Breast epithelium (tissue), 4 donors: ENCODE measurements at regions not wholly inside any gene's neighbourhood (a gene's known extent, or its start where the extent isn't known, plus 50 kb on each side); places are given as distances from the start of the nearest gene placed in this dataset.

Experiments
- DNase-seq, 2 donors: peaks; one replicate each; pipeline ENCODE4 v3.0.0-alpha.2; 2019; ENCODE audit warnings: low spot score in 2 of 2
- H3K27ac ChIP-seq, 2 donors: fragments of 200-600 bp; sonication (generic) in 1 of 2; one replicate each; pipeline ENCODE4 v1.5.1; 2016 to 2019; ENCODE audit warnings: mild to moderate bottlenecking in 1 of 2
- H3K27me3 ChIP-seq, 2 donors: fragments of 200-600 bp; sonication (generic) in 1 of 2; one replicate each; pipeline versions ENCODE4 v1.5.1 to v1.6.0; 2017 to 2019; ENCODE audit warnings: control low read depth in 1 of 2, mild to moderate bottlenecking in 1 of 2
- H3K36me3 ChIP-seq: fragments of 200-600 bp; one replicate; pipeline ENCODE4 v1.5.1; 2019
- H3K4me1 ChIP-seq, 2 donors: fragments of 200-600 bp; sonication (generic); one replicate each; pipeline ENCODE4 v1.5.1; 2016 to 2019; ENCODE audit warnings: control low read depth in 1 of 2
- H3K4me3 ChIP-seq, 3 donors: fragments of 200-600 bp; sonication (generic); 1 replicate in 2 of 3; 2 replicates in 1 of 3; pipeline ENCODE4 v1.5.1; 2016 to 2019; ENCODE audit warnings: mild to moderate bottlenecking in 3 of 3, moderate library complexity in 2 of 3
- H3K9me3 ChIP-seq, 2 donors: fragments of 200-600 bp; sonication (generic) in 1 of 2; one replicate each; pipeline ENCODE4 v1.5.1; 2016 to 2019; ENCODE audit warnings: control low read depth in 1 of 2
- POLR2A ChIP-seq: fragments of 450-650 bp; IDR thresholded peaks from one replicate; pipeline ENCODE4 v1.6.1; 2016; ENCODE audit warnings: antibody characterized with exemption, mild to moderate bottlenecking, moderate library complexity
- POLR2AphosphoS5 ChIP-seq, 3 donors: sonication (generic); formaldehyde crosslinking; IDR thresholded peaks; one replicate each; pipeline ENCODE4 v1.6.1; 2017; ENCODE audit warnings: antibody characterized with exemption in 3 of 3
- intact Hi-C: fragments of 100-400 bp; cut with DNase I; formaldehyde crosslinking; loops from one replicate; pipeline ENCODE4 v1.15.1; 2023; ENCODE audit warnings: low total_unique reads
- TF ChIP-seq, protein P1 (sequence below), 3 donors: fragments of 450-650 bp; IDR thresholded peaks; one replicate each; pipeline ENCODE4 v1.5.1; 2016 to 2017; ENCODE audit warnings: antibody characterized with exemption in 3 of 3, mild to moderate bottlenecking in 3 of 3, moderate library complexity in 3 of 3

DNA sequence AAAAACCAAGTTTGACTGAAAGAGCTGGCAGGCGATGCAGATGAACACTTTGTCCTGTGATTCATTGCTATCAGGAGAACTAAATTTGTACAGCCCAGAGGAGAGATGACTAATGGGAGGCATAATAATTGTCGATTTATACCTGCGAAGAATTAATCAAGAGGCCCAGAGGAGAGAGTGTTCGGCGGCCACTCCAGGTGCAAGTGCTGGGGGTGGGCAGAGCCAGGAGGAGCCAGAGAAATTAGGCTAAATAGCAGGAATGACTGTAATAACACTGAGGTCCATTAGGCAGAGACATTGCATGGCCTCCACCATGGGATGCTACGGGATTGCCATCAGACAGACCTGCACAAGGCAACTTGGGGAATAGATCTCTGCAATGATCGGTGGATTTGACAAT, 107.7 kb upstream of the UQCRFS1 start:
- DNase-seq, result no peak
- TF ChIP-seq POLR2AphosphoS5 (IDR thresholded peaks at IDR 0.05), result no peak
- no peak for TF ChIP-seq POLR2A
- TF ChIP-seq, protein P1, sequence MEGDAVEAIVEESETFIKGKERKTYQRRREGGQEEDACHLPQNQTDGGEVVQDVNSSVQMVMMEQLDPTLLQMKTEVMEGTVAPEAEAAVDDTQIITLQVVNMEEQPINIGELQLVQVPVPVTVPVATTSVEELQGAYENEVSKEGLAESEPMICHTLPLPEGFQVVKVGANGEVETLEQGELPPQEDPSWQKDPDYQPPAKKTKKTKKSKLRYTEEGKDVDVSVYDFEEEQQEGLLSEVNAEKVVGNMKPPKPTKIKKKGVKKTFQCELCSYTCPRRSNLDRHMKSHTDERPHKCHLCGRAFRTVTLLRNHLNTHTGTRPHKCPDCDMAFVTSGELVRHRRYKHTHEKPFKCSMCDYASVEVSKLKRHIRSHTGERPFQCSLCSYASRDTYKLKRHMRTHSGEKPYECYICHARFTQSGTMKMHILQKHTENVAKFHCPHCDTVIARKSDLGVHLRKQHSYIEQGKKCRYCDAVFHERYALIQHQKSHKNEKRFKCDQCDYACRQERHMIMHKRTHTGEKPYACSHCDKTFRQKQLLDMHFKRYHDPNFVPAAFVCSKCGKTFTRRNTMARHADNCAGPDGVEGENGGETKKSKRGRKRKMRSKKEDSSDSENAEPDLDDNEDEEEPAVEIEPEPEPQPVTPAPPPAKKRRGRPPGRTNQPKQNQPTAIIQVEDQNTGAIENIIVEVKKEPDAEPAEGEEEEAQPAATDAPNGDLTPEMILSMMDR (IDR thresholded peaks at IDR 0.05), result no peak
- intact Hi-C loops, result no loop called here
- H3K4me3 ChIP-seq, result no peak overlapping the region
- no peaks in the 10 kb centered on the region for H3K4me1 ChIP-seq
- H3K27ac ChIP-seq, result no peak overlapping the region
- no peaks in the 10 kb centered on the region for H3K9me3 ChIP-seq
- H3K36me3 ChIP-seq, result no peaks in the 10 kb centered on the region
- peaks cover 0 to 12% of the 10 kb centered on the region in 2 donors for H3K27me3 ChIP-seq

DNA sequence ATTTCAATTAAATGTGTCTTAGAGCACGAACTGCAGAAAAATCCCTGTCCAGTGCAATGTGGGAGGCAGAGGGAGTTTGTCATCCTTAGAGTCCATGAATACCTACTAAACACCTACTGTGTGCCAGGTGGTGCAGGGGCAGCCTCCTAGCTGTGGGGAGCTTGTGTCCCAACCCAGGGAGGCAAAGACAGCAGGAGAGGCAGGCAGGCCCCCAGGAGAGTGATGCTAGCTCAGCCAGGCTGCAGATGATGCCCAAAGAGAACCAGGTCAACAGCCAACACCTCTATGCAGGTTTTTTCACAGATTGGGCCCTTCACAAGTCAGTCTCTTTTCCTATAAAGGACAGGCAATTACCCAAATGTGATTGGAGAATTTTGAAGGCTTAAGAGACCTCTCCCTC, 108.2 kb upstream of the UQCRFS1 start:
- Histone ChIP-seq H3K27me3 (peaks cover 0 to 12% of the 10 kb centered on the region in 2 donors), H3K27ac (no peak overlapping the region), H3K9me3 (no peaks in the 10 kb centered on the region), H3K4me3 (no peak overlapping the region), H3K4me1 (no peaks in the 10 kb centered on the region), H3K36me3 (no peaks in the 10 kb centered on the region)
- intact Hi-C loops, result no loop called here
- DNase-seq, result no peak
- TF ChIP-seq, protein P1 (IDR thresholded peaks at IDR 0.05), result no peak
- TF ChIP-seq POLR2AphosphoS5 (IDR thresholded peaks at IDR 0.05) (no peak), POLR2A (no peak)

DNA sequence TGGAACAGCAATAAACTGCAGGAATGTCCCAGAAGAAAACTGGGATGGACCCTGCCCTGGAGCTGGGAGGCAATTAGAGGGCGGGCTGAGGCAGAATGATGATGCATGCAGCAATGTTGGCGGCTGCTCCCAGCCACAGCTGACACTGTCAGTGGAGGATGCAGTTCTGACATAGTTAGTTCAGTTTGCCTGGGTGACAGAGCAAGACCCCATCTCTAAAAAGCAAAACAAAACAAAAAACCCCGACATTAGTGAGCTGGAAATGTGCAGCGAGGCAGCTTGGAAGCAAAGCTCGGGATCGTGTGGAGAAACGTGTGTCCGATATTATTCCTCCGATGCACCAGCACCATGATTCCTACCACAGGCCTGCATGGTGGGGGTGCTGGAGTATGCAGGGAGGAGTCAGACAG, 110.1 kb upstream of the UQCRFS1 start:
- no peaks in the 10 kb centered on the region for H3K4me1 ChIP-seq
- no peak for TF ChIP-seq POLR2AphosphoS5 (IDR thresholded peaks at IDR 0.05)
- TF ChIP-seq, protein P1 (IDR thresholded peaks at IDR 0.05), result no peak
- TF ChIP-seq POLR2A, result no peak

DNA sequence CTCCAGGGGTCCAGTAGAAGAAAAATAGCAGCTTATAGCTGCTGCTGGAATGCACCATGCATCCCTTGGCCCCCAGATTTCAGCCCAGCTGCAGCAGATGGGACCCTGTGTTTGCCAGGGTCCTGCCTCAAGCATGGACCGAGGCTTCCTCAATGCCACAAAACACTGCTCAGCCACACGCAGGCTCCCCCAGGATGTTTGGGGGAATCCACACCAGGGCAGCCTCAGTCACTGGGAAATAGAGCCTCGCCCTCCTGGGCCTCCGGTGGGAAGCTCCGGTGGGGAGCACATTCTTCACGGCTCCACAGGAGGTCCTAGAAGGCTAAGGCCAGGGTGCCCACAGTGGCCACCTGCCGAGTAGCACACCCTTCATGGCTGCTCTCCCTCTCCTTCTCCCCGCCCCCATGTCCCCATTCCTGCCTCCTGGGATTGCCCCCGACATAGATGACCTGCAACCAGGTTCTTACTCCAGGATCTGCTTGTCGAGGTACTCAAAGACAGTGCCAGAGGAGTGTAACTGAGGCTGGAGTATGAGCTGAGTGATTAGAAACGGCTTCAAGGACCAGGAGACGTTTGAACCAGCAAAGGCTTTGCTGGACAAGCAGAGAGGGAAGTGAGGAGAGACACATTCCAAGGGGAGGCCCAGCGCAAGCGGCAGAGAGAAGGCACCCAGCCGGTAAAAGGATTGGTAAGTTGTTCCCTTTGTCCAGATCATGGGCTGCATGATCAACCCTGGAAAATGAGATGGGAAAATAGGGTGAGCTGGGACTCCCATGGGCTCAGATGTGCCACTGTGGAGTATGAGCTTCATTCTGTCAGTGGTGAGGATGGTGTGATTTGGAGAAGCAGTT, 110.7 kb upstream of the UQCRFS1 start:
- intact Hi-C loops, result no loop called here
- no peaks in the 10 kb centered on the region for H3K36me3 ChIP-seq
- H3K27me3 ChIP-seq, result peaks cover 0 to 4% of the 10 kb centered on the region in 2 donors
- no peaks in the 10 kb centered on the region for H3K4me1 ChIP-seq
- no peak overlapping the region for H3K27ac ChIP-seq
- no peak for DNase-seq
- no peak for TF ChIP-seq POLR2A
- TF ChIP-seq, protein P1 (IDR thresholded peaks at IDR 0.05), result no peak
- no peak for TF ChIP-seq POLR2AphosphoS5 (IDR thresholded peaks at IDR 0.05)
- H3K4me3 ChIP-seq, result no peak overlapping the region
- H3K9me3 ChIP-seq, result peaks cover 0 to 6% of the 10 kb centered on the region in 2 donors

More for the DNA sequence above, 110.1 kb upstream of the UQCRFS1 start:
- Histone ChIP-seq H3K4me3 (no peak overlapping the region), H3K9me3 (peaks cover 0 to 2% of the 10 kb centered on the region in 2 donors), H3K27me3 (peaks cover 0 to 11% of the 10 kb centered on the region in 2 donors), H3K27ac (no peak overlapping the region), H3K36me3 (no peaks in the 10 kb centered on the region)
- DNase-seq, result no peak
- intact Hi-C loops, result no loop called here

DNA sequence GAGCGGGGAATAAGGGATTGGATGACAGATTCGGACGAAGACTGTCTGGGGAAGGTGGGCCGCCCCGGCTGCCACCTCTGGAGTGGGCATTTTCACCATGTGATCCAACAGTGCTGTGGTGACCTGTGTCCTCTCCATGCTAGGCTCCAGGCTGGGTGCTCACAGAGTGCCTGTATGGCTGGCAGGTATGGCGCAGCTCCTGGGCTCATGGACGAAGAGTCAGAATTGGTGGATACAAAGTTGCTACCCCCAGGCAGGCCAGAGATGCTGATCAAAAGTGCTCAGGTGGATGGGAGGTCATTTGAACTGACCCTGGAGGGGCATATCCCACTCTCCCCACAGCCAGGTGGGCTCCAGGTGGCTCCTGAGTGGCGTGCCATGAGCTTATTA, 111.3 kb upstream of the UQCRFS1 start:
- H3K9me3 ChIP-seq, result peaks cover 0 to 6% of the 10 kb centered on the region in 2 donors
- no peaks in the 10 kb centered on the region for H3K27me3 ChIP-seq
- TF ChIP-seq POLR2A (no peak), POLR2AphosphoS5 (IDR thresholded peaks at IDR 0.05) (no peak)
- TF ChIP-seq, protein P1 (IDR thresholded peaks at IDR 0.05), result no peak
- no peak for DNase-seq
- H3K4me3 ChIP-seq, result no peak overlapping the region
- no peaks in the 10 kb centered on the region for H3K36me3 ChIP-seq
- H3K27ac ChIP-seq, result no peak overlapping the region
- intact Hi-C loops, result no loop called here
- no peaks in the 10 kb centered on the region for H3K4me1 ChIP-seq
